Lung (tissue), 11 donors: ENCODE measurements at regions not wholly inside any gene's neighbourhood (a gene's known extent, or its start where the extent isn't known, plus 50 kb on each side); places are given as distances from the start of the nearest gene placed in this dataset.

Source experiments
- ATAC-seq: fragments of 200-7000 bp; cut with Tn5 transposase; one replicate; pipeline ENCODE4 v1.9.1; 2020; ENCODE audit warnings: moderate number of reproducible peaks; ENCODE audit not compliant: insufficient read depth, low FRiP score
- DNase-seq, 3 donors: peaks; one replicate each; pipeline ENCODE4 v3.0.0-alpha.2; 2013 to 2017
- H3K27ac ChIP-seq, 2 donors: one replicate each; pipeline ENCODE4 v1.5.1; 2013; ENCODE audit warnings: mild to moderate bottlenecking in 2 of 2, moderate library complexity in 2 of 2, control low read depth in 1 of 2, inconsistent platforms in 1 of 2, low read depth in 1 of 2, low read length in 1 of 2
- H3K27me3 ChIP-seq, 3 donors: one replicate each; pipeline ENCODE4 v1.5.1; 2013; ENCODE audit warnings: low read length in 2 of 3; ENCODE audit not compliant: control insufficient read depth in 3 of 3, insufficient read depth in 3 of 3
- H3K36me3 ChIP-seq, 4 donors: one replicate each; pipeline ENCODE4 v1.5.1; 2013; ENCODE audit warnings: low read length in 4 of 4, mild to moderate bottlenecking in 1 of 4, moderate library complexity in 1 of 4; ENCODE audit not compliant: control insufficient read depth in 4 of 4, insufficient read depth in 4 of 4
- H3K4me1 ChIP-seq, 5 donors: one replicate each; pipeline ENCODE4 v1.5.1; 2013; ENCODE audit warnings: low read length in 5 of 5, mild to moderate bottlenecking in 2 of 5, moderate library complexity in 1 of 5; ENCODE audit not compliant: control insufficient read depth in 5 of 5, insufficient read depth in 5 of 5
- H3K4me3 ChIP-seq: one replicate; pipeline ENCODE4 v1.5.1; 2013; ENCODE audit warnings: mild to moderate bottlenecking, control low read depth, moderate library complexity
- H3K9ac ChIP-seq, 2 donors: one replicate each; pipeline ENCODE4 v1.5.1; 2013; ENCODE audit warnings: low read length in 2 of 2, control low read depth in 1 of 2; ENCODE audit not compliant: insufficient read depth in 1 of 2
- H3K9me3 ChIP-seq, 4 donors: one replicate each; pipeline ENCODE4 v1.5.1; 2013; ENCODE audit warnings: low read length in 3 of 4, mild to moderate bottlenecking in 1 of 4, moderate library complexity in 1 of 4; ENCODE audit not compliant: control insufficient read depth in 4 of 4, insufficient read depth in 3 of 4
- WGBS, 2 donors: extraction: QIAGEN DNeasy Blood & Tissue Kit; methylation state at CpG; one replicate each; pipeline ENCODE4 v1.1.7; 2013; 5-methylcytosine and 5-hydroxymethylcytosine counted together
- TF ChIP-seq, protein P1 (sequence below): IDR thresholded peaks from 2 replicates; pipeline ENCODE4 v1.5.1; 2012; ENCODE audit warnings: mild to moderate bottlenecking; ENCODE audit errors: control extremely low read depth, extremely low read depth
- donor health status: control.
- donor health status: control.
- donor health status: Bipolar disorder and iron deficiency.
- donor health status: healthy.
- donor health status: DM: yes; HTN: yes; CAD: no.

DNA sequence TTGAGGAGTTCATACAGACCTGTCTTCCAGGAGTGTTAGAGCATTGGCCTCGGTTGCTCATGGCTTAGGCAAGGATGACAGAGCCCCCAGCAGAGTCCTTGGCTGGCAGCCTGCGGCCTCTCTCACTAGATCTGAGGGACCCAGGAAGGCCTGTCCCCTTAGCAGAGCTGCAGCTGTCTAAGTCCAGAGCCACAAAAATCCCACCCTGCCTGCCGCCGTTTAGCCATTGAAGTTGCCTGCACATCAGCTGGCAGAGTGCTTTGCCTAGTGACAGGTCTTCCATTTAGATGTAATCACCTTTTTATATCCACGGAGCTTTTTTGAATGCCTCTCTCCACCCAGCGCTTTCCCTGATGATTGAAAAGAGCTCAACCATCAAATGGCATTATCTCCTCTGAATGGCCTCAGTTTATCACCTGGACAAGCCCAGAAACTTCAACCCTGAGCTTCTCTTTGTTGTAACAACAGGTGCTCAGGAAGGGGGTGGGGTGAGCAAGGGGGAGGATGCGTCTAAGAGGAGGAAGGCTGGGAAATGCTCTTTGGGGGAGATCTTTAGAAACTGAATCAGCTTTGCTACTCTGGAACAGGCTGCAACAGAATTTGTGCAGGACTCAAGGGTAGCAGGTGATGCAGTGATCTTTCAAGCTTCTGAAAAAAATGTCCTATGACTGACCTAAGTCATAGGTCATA is 71.9 kb downstream of the TNP1 start:
- no peak overlapping the region for H3K4me3 ChIP-seq
- no peak for ATAC-seq
- H3K9ac ChIP-seq, result no peak overlapping the region
- H3K27ac ChIP-seq, result no peak overlapping the region
- TF ChIP-seq, protein P1, sequence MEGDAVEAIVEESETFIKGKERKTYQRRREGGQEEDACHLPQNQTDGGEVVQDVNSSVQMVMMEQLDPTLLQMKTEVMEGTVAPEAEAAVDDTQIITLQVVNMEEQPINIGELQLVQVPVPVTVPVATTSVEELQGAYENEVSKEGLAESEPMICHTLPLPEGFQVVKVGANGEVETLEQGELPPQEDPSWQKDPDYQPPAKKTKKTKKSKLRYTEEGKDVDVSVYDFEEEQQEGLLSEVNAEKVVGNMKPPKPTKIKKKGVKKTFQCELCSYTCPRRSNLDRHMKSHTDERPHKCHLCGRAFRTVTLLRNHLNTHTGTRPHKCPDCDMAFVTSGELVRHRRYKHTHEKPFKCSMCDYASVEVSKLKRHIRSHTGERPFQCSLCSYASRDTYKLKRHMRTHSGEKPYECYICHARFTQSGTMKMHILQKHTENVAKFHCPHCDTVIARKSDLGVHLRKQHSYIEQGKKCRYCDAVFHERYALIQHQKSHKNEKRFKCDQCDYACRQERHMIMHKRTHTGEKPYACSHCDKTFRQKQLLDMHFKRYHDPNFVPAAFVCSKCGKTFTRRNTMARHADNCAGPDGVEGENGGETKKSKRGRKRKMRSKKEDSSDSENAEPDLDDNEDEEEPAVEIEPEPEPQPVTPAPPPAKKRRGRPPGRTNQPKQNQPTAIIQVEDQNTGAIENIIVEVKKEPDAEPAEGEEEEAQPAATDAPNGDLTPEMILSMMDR, result no peak
- no peak for DNase-seq
- H3K4me1 ChIP-seq, result peaks cover 0 to 13% (median 2%) of the 10 kb centered on the region in 5 donors
- H3K36me3 ChIP-seq, result no peaks in the 10 kb centered on the region
- no peaks in the 10 kb centered on the region for H3K9me3 ChIP-seq
- 88% methylated on average over 7 of the region's 7 CpGs for WGBS, 2 donors
- H3K27me3 ChIP-seq, result no peaks in the 10 kb centered on the region

DNA sequence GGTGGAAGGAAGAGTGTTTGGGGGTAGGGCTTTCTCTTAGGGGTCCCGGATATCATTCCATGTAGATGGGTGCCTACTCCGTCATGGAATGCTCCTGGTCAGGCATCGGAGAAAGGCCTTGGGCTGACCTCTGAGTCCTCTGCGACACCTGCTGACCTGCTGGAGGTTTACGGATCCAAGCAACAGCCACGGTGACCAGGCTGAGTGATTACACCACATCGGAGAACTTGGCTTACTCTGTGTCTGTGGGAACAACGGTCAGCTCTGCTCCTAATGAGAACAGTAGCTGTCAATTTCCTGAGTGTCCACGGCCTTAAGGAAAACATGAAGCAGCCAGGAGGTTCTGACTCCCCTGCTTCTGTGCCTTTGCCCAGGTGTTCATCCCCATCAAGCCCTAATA is 73.2 kb downstream of the TNP1 start:
- 92 to 93% methylated on average over 9 of the region's 9 CpGs for WGBS, 2 donors
- Histone ChIP-seq H3K9me3 (no peaks in the 10 kb centered on the region), H3K27me3 (no peaks in the 10 kb centered on the region), H3K27ac (no peak overlapping the region), H3K4me1 (peaks cover 0 to 9% (median 0%) of the 10 kb centered on the region in 5 donors), H3K9ac (no peak overlapping the region), H3K4me3 (no peak overlapping the region), H3K36me3 (no peaks in the 10 kb centered on the region)
- no peak for DNase-seq
- TF ChIP-seq, protein P1, result no peak
- no peak for ATAC-seq

DNA sequence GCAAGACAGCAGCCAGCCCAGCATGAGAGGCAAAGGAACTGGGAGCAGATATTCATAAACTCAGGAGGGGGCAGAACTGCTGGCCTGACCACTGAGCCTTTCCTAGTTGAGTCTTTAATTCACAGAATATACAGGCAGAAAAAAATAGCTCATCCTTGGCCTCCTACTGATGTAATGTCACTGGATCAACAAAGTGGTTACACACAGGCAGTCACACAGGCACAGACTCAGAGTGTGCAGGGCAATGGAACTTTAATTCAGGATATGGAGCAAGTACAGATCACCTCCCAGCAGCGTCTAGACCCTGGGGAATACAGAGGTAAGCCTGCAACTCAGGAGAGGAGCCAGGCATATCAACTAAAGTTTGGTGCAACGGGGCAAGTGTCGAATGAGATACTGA is 75.4 kb downstream of the TNP1 start:
- Histone ChIP-seq H3K4me3 (no peak overlapping the region), H3K4me1 (peaks cover 0 to under 1% (median 0%) of the 10 kb centered on the region in 5 donors), H3K27ac (no peak overlapping the region), H3K36me3 (no peaks in the 10 kb centered on the region), H3K9me3 (no peaks in the 10 kb centered on the region), H3K27me3 (no peaks in the 10 kb centered on the region), H3K9ac (no peak overlapping the region)
- 91 to 94% methylated on average over 3 of the region's 3 CpGs for WGBS, 2 donors
- ATAC-seq (no peak), DNase-seq (no peak)
- TF ChIP-seq, protein P1, result no peak

DNA sequence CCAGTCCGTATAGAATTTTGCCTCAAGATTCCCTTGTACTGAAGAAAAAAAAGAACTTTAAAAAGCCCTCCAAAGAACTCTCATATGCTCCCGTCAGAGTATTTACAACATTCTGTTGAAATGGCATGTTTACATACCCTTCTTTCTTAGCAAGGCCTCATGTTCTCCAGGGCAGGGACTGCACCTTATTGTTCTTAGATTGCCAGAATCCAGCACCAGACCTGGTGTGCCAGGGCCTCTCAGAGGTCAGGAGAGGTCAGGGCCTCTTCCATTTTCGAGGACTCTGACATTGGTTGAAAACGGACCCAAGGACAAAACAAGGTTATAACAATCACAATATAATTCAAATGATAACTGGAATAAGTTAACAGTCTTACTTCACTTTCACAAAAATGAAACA is 78.2 kb downstream of the TNP1 start:
- no peaks in the 10 kb centered on the region for H3K27me3 ChIP-seq
- no peaks in the 10 kb centered on the region for H3K36me3 ChIP-seq
- ATAC-seq, result no peak
- DNase-seq, result no peak
- H3K27ac ChIP-seq, result no peak overlapping the region
- H3K4me3 ChIP-seq, result no peak overlapping the region
- peaks cover 0 to 1% (median 0%) of the 10 kb centered on the region in 4 donors for H3K9me3 ChIP-seq
- TF ChIP-seq, protein P1, result no peak
- WGBS, 2 donors, result 74 to 82% methylated on average over 4 of the region's 4 CpGs
- H3K9ac ChIP-seq, result no peak overlapping the region
- no peaks in the 10 kb centered on the region for H3K4me1 ChIP-seq
